ENCODE measurements at regions not wholly inside any gene's neighbourhood (a gene's known extent, or its start where the extent isn't known, plus 50 kb on each side); places are given as distances from the start of the nearest gene placed in this dataset.
A peak's percentile ranks its signal among the peaks of the same experiment; 100 is the strongest.
"Not testable (repeated sequence)": the region's sequence is repeated elsewhere in the genome, so short reads cannot be mapped to it uniquely, and the experiment has no call there.

- DNase-seq (ENCODE audit: low read depth): no peak
Observed at GRCh38 chr13:28573595-28574373, 78.9 kb upstream of the FLT1 start.

- DNase-seq (ENCODE audit: low read depth): no peak
Observed at GRCh38 chr13:28572871-28573270, 77.9 kb upstream of the FLT1 start.

GRCh38 chr13:28570356-28570755, 75.4 kb upstream of the FLT1 start:
- DNase-seq (ENCODE audit: low read depth): not testable (repeated sequence)

GRCh38 chr13:28569886-28570285, 75.0 kb upstream of the FLT1 start:
- no peak for DNase-seq (ENCODE audit: low read depth)

GRCh38 chr13:28568286-28568685, 73.4 kb upstream of the FLT1 start:
- peak; percentile 55 for DNase-seq (ENCODE audit: low read depth)

- no peak for DNase-seq (ENCODE audit: low read depth)
Observed at GRCh38 chr13:28566891-28567290, 72.0 kb upstream of the FLT1 start.

GRCh38 chr13:28566283-28566682, 71.4 kb upstream of the FLT1 start:
- no peak for DNase-seq (ENCODE audit: low read depth)

GRCh38 chr13:28564030-28564429, 69.1 kb upstream of the FLT1 start:
- no peak for DNase-seq (ENCODE audit: low read depth)

GRCh38 chr13:28563609-28564008, 68.7 kb upstream of the FLT1 start:
- DNase-seq (ENCODE audit: low read depth): no peak

- no peak for DNase-seq (ENCODE audit: low read depth)
Observed at GRCh38 chr13:28560612-28561011, 65.7 kb upstream of the FLT1 start.

GRCh38 chr13:28559636-28560259, 64.8 kb upstream of the FLT1 start:
- no peak for DNase-seq (ENCODE audit: low read depth)

- DNase-seq (ENCODE audit: low read depth): no peak
Observed at GRCh38 chr13:28558567-28558966, 63.6 kb upstream of the FLT1 start.

GRCh38 chr13:28557725-28558520, 63.0 kb upstream of the FLT1 start:
- DNase-seq (ENCODE audit: low read depth): no peak

GRCh38 chr13:28555096-28555495, 60.2 kb upstream of the FLT1 start:
- DNase-seq (ENCODE audit: low read depth): no peak

- no peak for DNase-seq (ENCODE audit: low read depth)
Observed at GRCh38 chr13:28553971-28554370, 59.0 kb upstream of the FLT1 start.

GRCh38 chr13:28552288-28552687, 57.4 kb upstream of the FLT1 start:
- DNase-seq (ENCODE audit: low read depth): no peak

GRCh38 chr13:28551498-28551895, 56.6 kb upstream of the FLT1 start:
- DNase-seq (ENCODE audit: low read depth): no peak

GRCh38 chr13:28550721-28551497, 56.0 kb upstream of the FLT1 start:
- DNase-seq (ENCODE audit: low read depth): no peak

GRCh38 chr13:28550091-28550490, 55.2 kb upstream of the FLT1 start:
- DNase-seq (ENCODE audit: low read depth): no peak

GRCh38 chr13:28548872-28549271, 53.9 kb upstream of the FLT1 start:
- DNase-seq (ENCODE audit: low read depth): no peak

- DNase-seq (ENCODE audit: low read depth): no peak
Observed at GRCh38 chr13:28548468-28548867, 53.5 kb upstream of the FLT1 start.

Data from CMK (cell line).